Fibroblast of villous mesenchyme (primary cell): ENCODE measurements at regions not wholly inside any gene's neighbourhood (a gene's known extent, or its start where the extent isn't known, plus 50 kb on each side); places are given as distances from the start of the nearest gene placed in this dataset. TPM values are rescaled to one million over a fixed set of nuclear protein-coding genes. Genes with fewer than 3 reads are reported as not detected.

Experiments used
- DNase-seq: peaks from one replicate; pipeline ENCODE4 v3.0.0-alpha.2; 2010; ENCODE audit warnings: low read depth
- H3K4me3 ChIP-seq: 2 replicates; pipeline ENCODE4 v1.5.1; 2011; ENCODE audit warnings: low read depth, mild to moderate bottlenecking, low read length
- CTCF ChIP-seq: IDR thresholded peaks from 2 replicates; pipeline ENCODE4 v1.5.1; 2012; ENCODE audit warnings: low read depth, mild to moderate bottlenecking, low read length; ENCODE audit not compliant: insufficient read depth
- small RNA-seq: library from RNA; depleted of rRNA; stranded (forward); fragments of <200 nt; gene quantifications from one replicate; pipeline ENCODE3, GENCODE V24; 2012

DNA sequence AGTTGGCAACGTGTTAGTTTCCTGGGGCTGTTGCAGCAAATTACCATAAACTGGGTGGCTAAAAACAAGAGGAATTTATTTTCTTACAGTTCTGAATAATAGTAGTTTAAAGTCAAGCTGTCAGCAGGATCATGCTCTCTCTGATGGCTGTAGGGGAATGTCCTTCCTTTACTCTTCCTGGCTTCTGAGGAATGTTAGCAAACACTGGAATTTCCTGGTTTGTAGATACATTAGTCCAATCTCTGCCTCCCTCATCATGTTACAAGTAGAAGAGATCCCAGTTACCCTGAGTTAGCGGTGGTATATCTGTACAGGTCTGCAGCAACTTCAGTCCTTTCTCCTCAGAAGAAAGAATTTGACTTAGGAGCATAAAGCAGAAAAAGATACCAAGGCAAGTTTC lies 2249.1 kb downstream of the NCAM2 start:
- no peak for TF ChIP-seq CTCF
- no peak overlapping the region for H3K4me3 ChIP-seq
- DNase-seq = peak; percentile 7

DNA sequence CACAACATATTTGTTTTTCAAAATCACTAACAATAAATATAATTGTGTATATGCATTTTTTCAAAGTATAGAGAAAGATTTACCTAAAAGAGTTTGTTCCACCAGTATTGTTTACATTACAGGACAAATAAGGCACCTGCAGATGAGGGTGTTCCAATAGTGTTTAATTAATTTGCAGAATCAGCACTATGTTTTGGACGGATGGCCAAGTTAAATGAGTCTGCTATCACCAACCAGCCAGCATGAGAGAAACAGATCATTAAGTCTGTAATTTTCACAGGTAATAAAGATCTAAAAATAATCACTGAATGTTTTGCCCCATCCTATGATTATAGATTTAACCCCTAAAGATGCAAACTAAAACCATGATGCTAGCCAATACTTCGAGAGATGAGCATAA lies 2247.0 kb downstream of the NCAM2 start:
- no peak overlapping the region for H3K4me3 ChIP-seq
- no peak for DNase-seq
- no peak for TF ChIP-seq CTCF

DNA sequence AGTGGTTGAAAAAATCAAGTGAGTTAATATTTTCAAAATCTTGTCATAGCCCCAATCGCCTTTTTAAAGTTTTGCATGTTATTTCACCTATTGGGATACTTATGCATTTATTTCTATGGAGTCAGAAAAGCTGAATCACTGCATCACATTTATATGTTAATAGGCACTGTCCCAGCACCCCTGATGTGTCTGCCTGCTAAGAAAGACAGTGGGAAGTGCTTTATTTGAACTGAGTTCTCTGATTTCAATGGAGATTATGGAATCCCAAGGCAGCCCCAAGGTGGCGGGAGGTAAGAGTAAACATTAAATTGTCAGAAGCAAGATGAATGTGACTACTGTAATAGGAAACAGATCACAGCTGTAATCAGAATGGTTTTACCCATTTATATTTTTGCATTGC lies 2225.7 kb downstream of the NCAM2 start:
- DNase-seq = no peak
- no peak overlapping the region for H3K4me3 ChIP-seq
- TF ChIP-seq CTCF = no peak

DNA sequence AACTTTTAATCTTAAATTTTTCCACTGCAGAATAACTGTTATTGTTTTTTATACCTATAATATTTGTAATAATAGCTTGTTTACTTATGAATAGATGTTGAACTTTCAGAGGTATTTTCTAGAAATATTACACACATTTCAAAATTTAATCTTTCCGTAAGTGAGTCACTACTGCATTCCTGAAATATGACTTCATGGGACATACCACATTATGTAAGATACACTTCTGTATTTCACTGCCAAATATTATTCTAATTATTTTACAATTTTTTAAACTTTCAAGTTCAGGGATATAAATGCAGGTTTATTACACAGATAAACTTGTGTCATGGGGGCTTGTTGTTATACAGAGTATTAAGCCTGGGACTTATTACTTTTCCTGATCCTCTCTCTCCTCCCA lies 2220.5 kb downstream of the NCAM2 start:
- no peak for DNase-seq
- no peak for TF ChIP-seq CTCF

DNA sequence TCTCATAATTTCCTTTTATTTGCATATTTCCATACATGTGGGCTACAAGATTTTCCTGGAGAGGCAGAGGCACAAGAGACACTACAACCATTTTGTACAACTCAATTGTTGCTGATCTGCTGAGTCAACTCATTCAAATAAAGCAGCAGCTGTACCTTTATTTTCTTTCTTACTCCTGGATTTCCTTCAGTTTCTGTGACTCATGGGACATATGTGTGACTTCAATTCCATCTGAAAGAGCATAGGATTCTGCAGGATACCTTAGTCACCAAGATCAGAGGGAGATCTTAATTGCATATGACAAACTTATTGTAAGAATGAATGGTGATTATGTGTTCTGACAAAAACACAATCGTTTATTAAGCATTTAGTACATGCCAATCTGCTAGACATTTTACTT lies 2219.4 kb downstream of the NCAM2 start:
- H3K4me3 ChIP-seq = no peak overlapping the region
- no peak for DNase-seq
- no peak for TF ChIP-seq CTCF

More for the DNA sequence above, 2220.5 kb downstream of the NCAM2 start:
- no peak overlapping the region for H3K4me3 ChIP-seq

DNA sequence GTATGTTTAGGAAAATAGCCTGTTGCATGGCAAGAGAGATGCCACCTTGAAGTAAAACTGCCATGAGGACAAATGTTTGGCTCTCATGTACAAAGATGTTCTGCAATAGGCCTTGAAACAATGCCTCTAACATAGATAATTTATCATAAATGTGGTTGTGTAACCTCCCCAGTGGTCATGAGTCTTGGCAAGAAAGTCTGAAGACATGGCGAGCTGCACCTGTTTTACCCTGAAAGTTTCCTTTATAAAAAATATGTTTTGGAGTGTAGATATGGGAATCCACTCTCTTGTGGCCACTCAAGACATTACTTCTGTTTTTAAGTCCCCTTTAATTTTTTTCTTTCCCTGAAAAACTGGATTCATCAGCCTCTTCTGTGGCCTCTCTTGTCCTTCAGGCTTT lies 2217.1 kb downstream of the NCAM2 start:
- no peak for DNase-seq
- no peak for TF ChIP-seq CTCF
- no peak overlapping the region for H3K4me3 ChIP-seq

Small RNA genes lying in the stretch of these regions (small RNA-seq; reads per million reads assigned to genes)
- gene AP001340.1 (not detected), gene RF00019 (not detected), gene RN7SKP236 (not detected), gene RNA5SP489 (not detected), gene RNU2-55P (9.1 reads per million, percentile 89 among the genes with 10 or more reads in this experiment)
